ENCODE measurements at regions not wholly inside any gene's neighbourhood (a gene's known extent, or its start where the extent isn't known, plus 50 kb on each side); places are given as distances from the start of the nearest gene placed in this dataset.
"Not testable (repeated sequence)": the region's sequence is repeated elsewhere in the genome, so short reads cannot be mapped to it uniquely, and the experiment has no call there.

DNA sequence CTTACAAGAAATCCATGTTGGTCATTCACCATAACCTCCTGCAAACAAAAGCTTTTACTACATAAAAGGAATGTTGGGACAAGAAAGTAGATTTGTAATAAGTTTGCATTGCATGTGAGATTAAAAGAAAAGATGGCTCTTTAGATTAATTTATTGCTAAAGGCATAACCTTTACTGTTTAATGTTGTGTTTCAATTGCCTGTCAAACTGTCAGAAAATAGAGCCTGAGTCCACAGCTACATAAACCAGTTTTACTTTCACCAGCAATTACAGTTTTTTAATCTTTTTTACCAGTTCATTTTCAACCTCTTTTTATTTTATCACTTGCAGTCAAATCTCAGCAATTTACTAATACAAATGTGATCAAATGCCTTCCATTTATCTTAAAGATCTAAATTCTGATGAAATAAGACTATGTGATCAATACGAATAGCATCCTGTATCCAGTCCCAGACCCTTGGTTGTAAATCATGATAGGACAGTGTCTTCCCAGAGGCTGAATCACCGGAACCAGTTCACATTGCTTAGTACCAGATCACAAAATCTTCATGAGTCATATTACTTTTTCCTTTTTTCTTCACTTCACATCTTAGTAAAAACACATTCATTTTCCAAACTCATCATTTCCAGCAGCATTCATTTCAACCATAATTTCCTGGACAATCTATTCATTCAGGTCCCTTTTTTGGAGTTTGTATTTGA, 95.4 kb upstream of the FRG1 start:
- DNase-seq: no peak

DNA sequence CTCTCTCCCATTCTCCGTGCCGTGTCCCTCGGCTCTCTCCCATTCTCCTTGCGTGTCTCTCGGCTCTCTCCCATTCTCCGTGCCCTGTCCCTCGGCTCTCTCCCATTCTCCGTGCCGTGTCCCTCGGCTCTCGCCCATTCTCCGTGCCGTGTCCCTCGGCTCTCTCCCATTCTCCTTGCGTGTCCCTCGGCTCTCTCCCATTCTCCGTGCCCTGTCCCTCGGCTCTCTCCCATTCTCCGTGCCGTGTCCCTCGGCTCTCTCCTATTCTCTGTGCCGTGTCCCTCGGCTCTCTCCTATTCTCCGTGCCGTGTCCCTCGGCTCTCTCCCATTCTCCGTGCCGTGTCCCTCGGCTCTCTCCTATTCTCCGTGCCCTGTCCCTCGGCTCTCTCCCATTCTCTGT, 94.6 kb upstream of the FRG1 start:
- DNase-seq: not testable (repeated sequence)

DNA sequence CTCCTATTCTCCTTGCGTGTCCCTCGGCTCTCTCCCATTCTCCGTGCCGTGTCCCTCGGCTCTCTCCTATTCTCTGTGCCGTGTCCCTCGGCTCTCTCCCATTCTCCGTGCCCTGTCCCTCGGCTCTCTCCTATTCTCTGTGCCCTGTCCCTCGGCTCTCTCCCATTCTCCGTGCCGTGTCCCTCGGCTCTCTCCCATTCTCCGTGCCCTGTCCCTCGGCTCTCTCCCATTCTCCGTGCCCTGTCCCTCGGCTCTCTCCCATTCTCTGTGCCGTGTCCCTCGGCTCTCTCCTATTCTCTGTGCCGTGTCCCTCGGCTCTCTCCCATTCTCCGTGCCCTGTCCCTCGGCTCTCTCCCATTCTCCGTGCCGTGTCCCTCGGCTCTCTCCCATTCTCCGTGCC, 94.1 kb upstream of the FRG1 start:
- not testable (repeated sequence) for DNase-seq

DNA sequence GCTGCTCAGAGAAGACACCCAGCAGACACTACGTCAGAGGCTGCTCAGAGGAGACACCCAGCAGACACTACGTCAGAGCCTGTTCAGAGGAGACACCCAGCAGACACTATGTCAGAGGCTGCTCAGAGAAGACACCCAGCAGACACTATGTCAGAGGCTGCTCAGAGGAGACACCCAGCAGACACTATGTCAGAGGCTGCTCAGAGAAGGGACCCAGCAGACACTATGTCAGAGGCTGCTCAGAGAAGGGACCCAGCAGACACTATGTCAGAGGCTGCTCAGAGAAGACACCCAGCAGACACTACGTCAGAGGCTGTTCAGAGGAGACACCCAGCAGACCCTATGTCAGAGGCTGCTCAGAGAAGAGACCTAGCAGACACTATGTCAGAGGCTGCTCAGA, 92.0 kb upstream of the FRG1 start:
- not testable (repeated sequence) for DNase-seq

DNA sequence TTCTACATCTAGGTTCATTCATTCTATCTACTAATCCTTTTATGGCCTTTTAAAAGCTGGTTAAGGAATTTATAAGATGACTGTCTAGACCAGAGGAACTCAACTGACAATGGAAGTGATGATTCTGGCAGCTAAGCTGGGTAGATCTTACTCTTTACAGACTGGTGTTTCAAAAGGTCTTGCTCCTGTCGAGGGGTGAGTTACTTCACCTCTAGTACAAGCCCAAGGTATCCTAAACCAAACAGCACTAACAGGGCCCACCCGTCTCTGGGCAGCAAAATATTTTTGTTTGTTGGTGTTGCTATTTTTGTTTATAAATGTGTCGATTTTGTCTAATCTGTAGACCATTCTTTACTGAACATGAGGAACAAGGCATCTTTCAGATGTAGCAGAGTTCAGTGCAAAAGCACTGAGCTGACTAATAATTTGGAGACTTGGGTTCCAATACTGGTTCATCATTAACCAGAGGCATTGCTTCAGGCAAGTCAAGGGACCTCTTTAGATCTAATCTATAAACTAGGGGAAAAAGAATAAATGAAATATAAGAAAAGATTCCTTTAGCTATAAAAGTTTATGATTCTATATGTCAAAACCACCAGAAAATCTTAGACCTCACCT, 90.3 kb upstream of the FRG1 start:
- no peak for DNase-seq

DNA sequence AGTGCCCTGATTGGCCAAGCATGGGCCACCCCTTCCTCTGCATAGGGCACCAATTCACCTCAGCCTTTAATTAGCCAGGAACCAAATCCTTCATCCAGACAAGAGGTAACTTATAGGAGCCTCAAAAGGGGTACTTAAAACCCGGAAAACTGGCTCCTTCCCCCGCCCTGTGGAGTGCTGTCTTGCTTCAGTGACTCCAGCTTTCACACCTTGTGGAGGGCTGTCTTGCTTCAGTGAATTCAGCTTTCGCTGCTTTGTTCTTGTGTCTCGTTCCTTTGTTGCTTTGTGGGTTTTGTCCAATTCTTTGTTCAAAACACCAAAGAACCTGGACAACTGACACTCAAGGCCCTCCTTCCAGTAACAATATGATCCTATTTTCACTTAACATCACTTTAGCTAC, 82.2 kb upstream of the FRG1 start:
- DNase-seq: no peak

DNA sequence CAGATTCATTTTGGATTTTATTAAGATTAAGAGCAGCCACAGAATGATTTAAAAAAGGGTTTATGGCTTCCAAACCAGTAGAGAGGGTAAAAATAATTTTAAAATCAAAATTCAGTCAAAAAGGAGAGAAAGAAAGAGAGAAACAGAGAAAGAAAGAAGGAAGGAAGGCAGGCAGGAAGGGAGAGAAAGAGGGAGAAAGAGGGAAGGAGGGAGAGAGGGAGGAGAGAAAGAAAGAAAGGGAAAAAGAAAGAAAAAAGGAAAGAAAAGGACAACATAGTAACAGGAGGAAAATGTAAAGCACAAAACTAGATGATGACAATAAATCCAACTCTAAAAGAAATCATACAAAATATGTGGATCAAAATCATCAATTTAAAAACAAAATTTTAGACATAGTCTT, 79.6 kb upstream of the FRG1 start:
- no peak for DNase-seq

DNA sequence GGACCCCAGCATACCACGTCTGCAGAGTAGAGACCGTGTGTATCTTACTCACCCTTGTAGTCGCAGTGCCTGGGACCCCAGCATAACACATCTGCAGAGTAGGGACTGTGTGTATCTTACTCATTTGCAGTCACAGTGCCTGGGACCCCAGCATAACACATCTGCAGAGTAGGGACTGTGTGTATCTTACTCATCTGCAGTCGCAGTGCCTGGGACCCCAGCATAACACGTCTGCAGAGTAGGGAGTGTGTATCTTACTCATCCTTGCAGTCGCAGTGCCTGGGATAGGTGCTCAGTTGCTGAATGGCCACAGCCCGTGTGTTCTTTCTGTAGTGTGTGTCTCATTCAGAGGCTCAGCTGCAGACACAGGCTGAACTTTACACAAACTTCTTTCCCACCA, 71.4 kb upstream of the FRG1 start:
- DNase-seq: no peak

DNA sequence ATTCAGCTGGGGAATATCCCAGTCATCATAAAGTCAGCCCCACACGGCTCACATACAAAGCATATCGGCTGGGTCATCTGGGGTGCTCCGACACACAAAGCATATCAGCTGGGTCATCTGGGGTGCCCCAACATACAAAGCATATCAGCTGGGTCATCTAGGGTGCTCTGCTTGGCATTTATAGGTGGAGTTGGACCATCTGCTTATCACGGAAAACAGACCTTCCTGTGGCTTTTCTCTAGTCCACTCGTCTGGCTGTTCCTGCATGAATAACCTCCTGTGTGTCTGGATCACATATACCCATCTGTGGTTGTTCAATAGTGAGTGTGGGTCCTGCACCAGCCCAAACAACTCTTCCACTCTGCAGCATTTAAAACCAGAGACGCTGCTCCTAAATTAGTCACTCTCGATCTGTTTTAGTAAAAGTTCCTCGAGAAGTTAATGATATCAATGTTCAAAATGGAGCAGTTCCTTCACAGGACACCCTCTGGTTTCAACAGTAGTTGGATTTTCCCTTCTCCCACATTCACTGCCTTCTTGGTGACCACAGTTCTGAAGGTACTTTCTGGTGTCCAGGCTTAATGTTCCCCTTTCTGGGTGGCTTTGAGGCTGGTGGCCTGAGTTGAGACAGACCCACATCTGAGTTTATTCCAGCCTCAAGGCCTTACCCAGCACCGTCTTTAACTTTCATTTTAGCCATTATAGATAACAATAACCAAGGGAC, 70.0 kb upstream of the FRG1 start:
- no peak for DNase-seq

DNA sequence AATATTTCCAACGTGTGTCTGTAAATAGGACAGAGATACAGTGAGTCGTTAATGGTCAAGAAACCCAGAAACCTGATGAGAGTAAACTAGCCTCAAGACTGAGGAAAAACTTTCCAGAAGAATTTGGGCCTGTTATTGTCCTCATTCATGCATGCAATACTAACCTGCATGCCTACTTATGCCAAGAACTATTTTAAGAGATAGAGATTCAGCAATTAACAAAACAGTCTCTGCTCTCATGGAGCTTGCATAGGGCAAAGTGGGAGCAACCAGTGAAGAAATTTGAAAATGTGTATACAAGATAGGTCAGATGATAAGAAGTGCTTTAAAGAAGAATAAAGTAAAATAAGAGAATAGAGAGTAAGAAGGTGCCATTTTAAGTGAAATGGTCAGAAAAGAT, 66.1 kb upstream of the FRG1 start:
- DNase-seq: no peak

DNA sequence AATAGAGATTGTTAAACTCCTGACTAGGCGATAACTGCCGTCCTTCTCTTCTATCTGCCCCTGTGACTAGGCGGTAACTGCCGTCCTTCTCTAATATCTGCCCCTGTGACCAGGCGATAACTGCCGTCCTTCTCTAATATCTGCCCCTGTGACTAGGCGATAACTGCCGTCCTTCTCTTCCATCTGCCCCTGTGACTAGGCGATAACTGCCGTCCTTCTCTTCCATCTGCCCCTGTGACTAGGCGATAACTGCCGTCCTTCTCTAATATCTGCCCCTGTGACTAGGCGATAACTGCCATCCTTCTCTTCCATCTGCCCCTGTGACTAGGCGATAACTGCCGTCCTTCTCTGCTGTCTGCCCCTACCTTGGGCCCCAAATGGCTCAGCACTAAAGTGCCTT, 59.5 kb upstream of the FRG1 start:
- DNase-seq: not testable (repeated sequence)

DNA sequence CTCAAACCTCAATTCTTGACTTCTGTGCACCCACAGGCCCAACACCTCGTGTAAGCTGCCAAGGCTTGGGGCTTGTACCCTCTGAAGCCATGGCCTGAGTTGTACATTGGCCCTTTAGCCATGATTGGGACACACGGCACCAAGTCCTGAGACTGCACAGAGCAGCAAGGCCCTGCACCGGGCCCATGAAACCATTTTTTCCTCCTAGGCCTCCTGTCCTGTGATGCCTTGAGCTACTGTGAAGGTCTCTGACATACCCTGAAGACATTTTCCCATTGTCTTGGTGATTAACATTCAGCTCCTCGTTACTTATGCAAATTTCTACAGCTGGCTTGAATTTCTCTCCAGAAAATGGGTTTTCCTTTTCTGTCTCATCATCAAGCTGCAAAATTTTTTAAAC, 52.3 kb upstream of the FRG1 start:
- DNase-seq: not testable (repeated sequence)
